ELF-1 (cell line): ENCODE measurements at regions not wholly inside any gene's neighbourhood (a gene's known extent, or its start where the extent isn't known, plus 50 kb on each side); places are given as distances from the start of the nearest gene placed in this dataset.
"Not testable (repeated sequence)": the region's sequence is repeated elsewhere in the genome, so short reads cannot be mapped to it uniquely, and the experiment has no call there.

Experiments
- DNase-seq: peaks from one replicate; pipeline ENCODE4 v3.0.0-alpha.2; 2016; ENCODE audit warnings: low read depth, low spot score

GRCh38 chr6:26260725-26261490 is 104.1 kb upstream of the BTN3A2 start:
- DNase-seq = no peak

DNA sequence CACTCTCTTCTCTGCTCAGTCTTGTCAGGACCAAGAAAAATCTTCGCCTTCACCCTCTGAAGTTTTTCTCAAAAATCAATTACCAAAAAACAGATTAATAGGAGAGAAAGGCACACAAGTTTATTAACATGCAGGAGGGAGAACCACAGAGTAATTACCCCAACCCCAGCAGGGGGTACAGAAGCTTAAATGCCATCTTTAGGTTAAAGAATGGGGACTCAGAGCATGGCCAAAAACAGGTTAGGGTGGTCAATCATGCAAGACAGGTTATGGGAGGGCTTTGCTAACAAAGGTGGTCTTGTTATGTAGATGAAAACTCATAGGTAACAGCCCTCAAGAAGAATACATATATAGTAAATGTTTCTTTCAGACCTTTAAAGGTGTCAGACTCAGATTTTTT is 100.5 kb upstream of the BTN3A2 start:
- DNase-seq = peak; percentile 51

- DNase-seq = no peak
Observed at GRCh38 chr6:26267083-26267589, 97.9 kb upstream of the BTN3A2 start.

- peak; percentile 93 for DNase-seq
Observed at GRCh38 chr6:26268659-26269402, 96.2 kb upstream of the BTN3A2 start.

GRCh38 chr6:26269531-26270485 is 95.2 kb upstream of the BTN3A2 start:
- peak; percentile 54 for DNase-seq

- peak; percentile 47 for DNase-seq
Observed at GRCh38 chr6:26270486-26270861, 94.5 kb upstream of the BTN3A2 start.

DNA sequence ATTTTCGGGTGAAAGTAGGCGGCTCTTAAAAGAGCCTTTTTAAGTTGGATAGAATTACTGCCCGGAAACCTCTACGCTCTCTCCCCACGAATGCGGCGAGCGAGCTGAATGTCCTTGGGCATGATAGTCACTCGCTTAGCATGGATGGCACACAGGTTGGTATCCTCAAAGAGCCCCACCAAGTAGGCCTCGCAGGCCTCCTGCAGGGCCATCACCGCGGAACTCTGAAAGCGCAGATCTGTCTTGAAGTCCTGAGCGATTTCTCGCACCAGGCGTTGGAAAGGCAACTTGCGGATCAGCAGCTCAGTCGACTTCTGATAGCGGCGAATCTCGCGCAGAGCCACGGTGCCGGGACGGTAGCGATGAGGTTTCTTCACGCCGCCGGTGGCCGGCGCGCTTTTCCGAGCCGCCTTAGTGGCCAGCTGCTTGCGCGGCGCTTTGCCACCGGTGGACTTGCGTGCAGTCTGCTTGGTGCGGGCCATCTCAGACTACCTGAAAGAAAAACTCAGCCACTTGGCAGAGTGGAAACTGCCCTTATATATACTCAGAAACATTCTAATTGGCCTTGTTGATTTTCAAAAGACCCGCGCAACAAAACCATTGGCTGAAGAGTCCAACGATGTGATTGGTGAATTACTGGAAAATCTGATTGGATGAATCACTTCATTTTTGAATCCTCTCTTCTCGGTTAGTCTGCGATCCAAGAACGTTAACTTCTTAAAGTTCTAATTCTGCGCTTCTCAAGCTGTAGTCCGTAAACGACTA is 93.9 kb upstream of the BTN3A2 start:
- DNase-seq = peak; percentile 96

DNA sequence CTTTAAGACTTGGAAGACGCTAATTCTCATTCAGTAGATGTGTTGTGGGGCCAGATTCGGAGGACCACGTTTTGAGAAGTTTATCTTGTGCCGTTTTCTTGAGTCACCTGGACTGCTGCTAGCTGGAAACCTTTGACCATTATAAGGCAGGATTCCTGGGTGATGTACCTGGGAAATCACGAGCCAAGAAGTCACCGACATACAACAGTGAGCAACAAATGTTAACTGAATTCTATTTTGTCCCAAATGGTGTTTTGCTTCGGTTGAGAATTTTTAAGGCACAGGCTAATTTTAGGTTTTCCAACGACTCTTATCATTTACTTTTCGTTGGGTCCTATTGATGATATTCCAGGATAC is 93.4 kb upstream of the BTN3A2 start:
- no peak for DNase-seq

- peak; percentile 82 for DNase-seq
Observed at GRCh38 chr6:26272171-26272637, 92.8 kb upstream of the BTN3A2 start.

DNA sequence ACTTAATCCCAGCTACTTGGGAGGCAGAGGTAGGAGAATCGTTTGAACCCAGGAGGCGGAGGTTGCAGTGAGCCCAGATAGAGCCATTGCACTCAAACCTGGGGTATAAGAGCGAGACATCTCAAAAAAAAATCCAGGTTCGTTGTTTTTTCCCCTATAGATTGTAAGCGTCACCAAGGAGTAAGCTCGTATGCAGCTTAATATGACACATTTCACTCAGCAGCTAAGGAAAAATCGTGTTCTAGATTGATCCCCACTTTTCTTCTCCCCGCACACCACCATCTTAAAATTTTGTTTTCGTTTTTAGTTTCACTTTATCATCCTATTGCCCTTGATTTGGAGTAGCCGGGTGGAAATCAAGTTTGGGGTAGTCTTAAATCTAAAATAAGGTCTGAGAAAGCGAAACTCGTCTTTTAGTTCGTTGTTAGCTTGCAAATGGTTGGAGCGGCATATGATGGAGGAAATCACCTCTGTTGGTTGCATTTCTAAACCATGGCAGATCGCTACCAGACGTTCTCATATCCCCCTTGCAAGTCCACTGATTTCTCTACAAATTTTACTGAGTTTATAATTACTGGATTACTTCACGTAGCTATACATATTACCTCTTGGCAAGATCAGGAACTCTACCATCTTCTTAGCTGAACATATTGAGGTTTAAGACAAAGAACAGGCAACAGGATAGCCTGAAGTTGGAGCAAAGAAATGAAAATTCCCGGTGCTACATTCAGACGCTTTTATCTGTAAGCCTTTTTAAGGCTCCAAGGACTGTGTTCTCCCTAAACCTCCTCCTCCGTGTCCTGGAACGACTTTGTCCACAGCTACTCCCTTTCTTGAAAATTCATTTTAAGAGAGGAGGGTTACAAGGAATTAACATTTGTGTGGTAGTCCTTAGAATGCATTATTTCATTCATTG is 91.1 kb upstream of the BTN3A2 start:
- DNase-seq = no peak

GRCh38 chr6:26275663-26276062 is 89.3 kb upstream of the BTN3A2 start:
- no peak for DNase-seq

- no peak for DNase-seq
Observed at GRCh38 chr6:26276841-26277648, 88.0 kb upstream of the BTN3A2 start.

DNA sequence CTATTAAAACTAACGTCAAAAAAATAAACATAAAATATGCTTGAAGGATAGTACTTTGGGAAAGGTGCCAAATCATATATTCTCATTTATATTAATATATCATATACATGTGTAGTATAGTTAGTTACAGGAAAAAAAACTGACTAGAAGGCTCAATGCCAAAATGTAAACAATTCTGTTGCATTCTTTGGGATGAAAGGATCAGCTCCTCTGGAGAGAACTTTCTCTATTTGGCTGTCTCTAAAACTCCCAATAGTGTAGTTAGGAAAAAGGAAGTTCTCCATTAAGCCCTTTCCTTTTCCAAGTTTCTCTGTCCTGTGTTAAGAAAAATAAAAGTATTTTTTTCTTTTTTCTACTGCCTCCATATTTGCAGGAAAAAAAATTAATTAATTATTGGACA is 86.5 kb upstream of the BTN3A2 start:
- DNase-seq = no peak

GRCh38 chr6:26279371-26279770 is 85.6 kb upstream of the BTN3A2 start:
- DNase-seq = not testable (repeated sequence)

GRCh38 chr6:26280407-26280806 is 84.6 kb upstream of the BTN3A2 start:
- DNase-seq = no peak

DNA sequence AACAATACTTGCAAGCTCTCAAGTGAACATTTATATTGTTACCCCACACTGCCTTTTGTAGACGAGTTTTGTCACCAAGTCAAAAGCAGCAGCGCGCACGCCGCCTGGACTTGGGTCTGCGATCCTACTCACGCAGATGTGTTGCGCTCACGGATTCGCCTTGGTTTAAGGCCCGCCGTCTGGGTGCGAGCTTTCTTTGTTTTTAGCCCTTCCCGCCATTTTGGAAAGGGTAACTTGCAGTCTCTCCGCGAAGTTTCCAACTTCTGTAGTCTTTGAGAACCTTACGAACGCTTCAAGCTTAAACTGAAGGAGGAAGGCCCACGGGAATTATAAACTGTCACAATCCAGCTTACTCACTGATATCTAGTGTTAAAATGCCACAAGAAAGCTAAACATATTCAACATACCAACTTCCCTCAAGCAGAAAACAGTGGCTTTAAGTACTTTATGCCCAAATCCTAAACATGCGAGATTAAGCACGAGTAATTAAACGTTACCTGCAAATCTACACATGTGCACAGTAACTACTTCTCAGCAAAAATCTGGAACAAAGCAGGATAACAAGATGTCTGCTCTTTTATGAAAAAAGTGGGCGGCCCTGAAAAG is 80.4 kb upstream of the BTN3A2 start:
- DNase-seq = peak; percentile 74

DNA sequence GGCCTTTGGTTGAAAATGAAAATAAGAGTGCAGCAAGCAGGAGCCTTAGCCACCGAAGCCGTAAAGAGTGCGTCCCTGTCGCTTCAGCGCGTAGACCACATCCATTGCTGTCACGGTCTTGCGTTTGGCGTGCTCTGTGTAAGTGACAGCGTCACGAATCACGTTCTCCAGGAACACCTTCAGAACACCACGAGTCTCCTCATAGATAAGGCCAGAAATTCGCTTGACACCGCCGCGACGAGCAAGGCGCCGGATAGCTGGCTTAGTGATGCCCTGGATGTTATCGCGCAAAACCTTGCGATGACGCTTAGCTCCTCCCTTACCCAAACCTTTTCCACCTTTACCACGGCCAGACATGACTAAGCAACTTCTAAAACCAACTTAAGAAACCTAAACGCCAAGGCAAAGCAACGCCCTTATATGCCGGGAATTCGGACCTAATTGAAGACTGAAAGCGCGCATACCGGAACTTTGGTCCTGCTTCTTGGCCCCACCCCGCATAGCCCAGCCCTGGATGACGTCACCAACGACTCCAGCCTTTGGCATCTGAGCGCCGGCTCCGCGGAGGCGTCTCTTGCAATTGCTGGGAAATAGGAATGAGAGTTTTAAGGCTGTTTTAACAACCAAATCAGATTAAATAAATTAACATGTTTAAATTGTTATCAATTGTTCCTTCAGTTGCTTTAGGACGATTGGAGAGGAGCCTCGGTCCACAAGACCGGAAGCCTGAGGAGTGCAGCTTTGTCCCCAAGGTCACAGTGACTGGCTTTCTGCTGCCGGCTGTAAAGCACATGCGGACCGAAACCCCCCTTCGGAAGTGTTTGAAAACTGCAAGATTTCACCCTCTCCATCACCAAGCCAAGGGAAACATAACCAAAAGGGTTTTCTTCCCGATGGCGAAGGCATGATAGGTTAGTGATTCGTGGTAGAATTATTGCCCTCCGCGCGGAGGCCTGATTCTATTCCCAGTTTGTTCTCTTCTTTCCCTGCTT is 79.6 kb upstream of the BTN3A2 start:
- peak; percentile 100 for DNase-seq
